ENCODE measurements at regions not wholly inside any gene's neighbourhood (a gene's known extent, or its start where the extent isn't known, plus 50 kb on each side); places are given as distances from the start of the nearest gene placed in this dataset.

- DNase-seq = no peak
Observed at GRCh38 chr2:181841079-181841478, 50.5 kb upstream of the ITPRID2 start.
